Neuronal stem cell (in vitro differentiated cells): ENCODE measurements at regions not wholly inside any gene's neighbourhood (a gene's known extent, or its start where the extent isn't known, plus 50 kb on each side); places are given as distances from the start of the nearest gene placed in this dataset.

Experiments used
- DNase-seq: peaks from one replicate; pipeline ENCODE4 v3.0.0-alpha.2; 2013; ENCODE audit warnings: low spot score
- H2AFZ ChIP-seq: one replicate; pipeline ENCODE4 v1.6.1; 2013; ENCODE audit warnings: mild to moderate bottlenecking, low read length, inconsistent platforms
- H2AK5ac ChIP-seq: 2 replicates; pipeline ENCODE4 v1.6.1; 2013; ENCODE audit warnings: low read depth, mild to moderate bottlenecking, inconsistent platforms, low read length, moderate library complexity, mixed read lengths
- H2BK120ac ChIP-seq: 2 replicates; pipeline ENCODE4 v1.6.1; 2013; ENCODE audit warnings: low read depth, mild to moderate bottlenecking, inconsistent platforms, low read length, moderate library complexity, mixed read lengths
- H2BK12ac ChIP-seq: one replicate; pipeline ENCODE4 v1.6.1; 2013; ENCODE audit warnings: low read length, inconsistent platforms
- H2BK15ac ChIP-seq: 2 replicates; pipeline ENCODE4 v1.6.1; 2013; ENCODE audit warnings: mild to moderate bottlenecking, low read length, inconsistent platforms, mixed read lengths
- H2BK5ac ChIP-seq: one replicate; pipeline ENCODE4 v1.6.1; 2013; ENCODE audit warnings: inconsistent platforms, mild to moderate bottlenecking, low read length, moderate library complexity
- H3K14ac ChIP-seq: one replicate; pipeline ENCODE4 v1.6.1; 2013; ENCODE audit warnings: low read length, inconsistent platforms
- H3K18ac ChIP-seq: 2 replicates; pipeline ENCODE4 v1.6.1; 2013; ENCODE audit warnings: low read length, inconsistent platforms
- H3K23ac ChIP-seq: 2 replicates; pipeline ENCODE4 v1.6.1; 2013; ENCODE audit warnings: low read depth, mild to moderate bottlenecking, mixed read lengths, low read length, inconsistent platforms; ENCODE audit not compliant: poor library complexity
- H3K27ac ChIP-seq: replicated peaks from 3 replicates; pipeline ENCODE4 v1.5.1; 2013; ENCODE audit warnings: low read length, inconsistent platforms
- H3K27me3 ChIP-seq, 3 experiments: 2 replicates each; pipeline ENCODE4 v1.6.1; 2013; ENCODE audit warnings: low read length in 3 of 3, mild to moderate bottlenecking in 2 of 3, inconsistent platforms in 1 of 3, low read depth in 1 of 3, mixed read lengths in 1 of 3, moderate library complexity in 1 of 3; ENCODE audit not compliant: control insufficient read depth in 3 of 3, insufficient read depth in 3 of 3
- H3K36me3 ChIP-seq, 2 donors: replicated peaks in 1 of 2; 2 replicates each; pipeline ENCODE4 v1.6.1; 2013; ENCODE audit warnings: low read length in 2 of 2; ENCODE audit not compliant: control insufficient read depth in 2 of 2, insufficient read depth in 2 of 2
- H3K4ac ChIP-seq: 2 replicates; pipeline ENCODE4 v1.6.1; 2013; ENCODE audit warnings: inconsistent platforms, mild to moderate bottlenecking, low read length, moderate library complexity
- H3K4me1 ChIP-seq, 2 donors: 1 replicate in 1 of 2; 2 replicates in 1 of 2; pipeline ENCODE4 v1.6.1; 2013; ENCODE audit warnings: low read length in 2 of 2, low read depth in 1 of 2; ENCODE audit not compliant: control insufficient read depth in 2 of 2, insufficient read depth in 1 of 2
- H3K4me2 ChIP-seq: one replicate; pipeline ENCODE4 v1.6.1; 2013; ENCODE audit warnings: mild to moderate bottlenecking, low read length, inconsistent platforms; ENCODE audit not compliant: insufficient read depth, poor library complexity, severe bottlenecking
- H3K4me3 ChIP-seq, 2 donors: 2 replicates each; pipeline ENCODE4 v1.5.1; 2013; ENCODE audit warnings: low read length in 2 of 2, mild to moderate bottlenecking in 2 of 2, inconsistent platforms in 1 of 2, moderate library complexity in 1 of 2
- H3K79me1 ChIP-seq: one replicate; pipeline ENCODE4 v1.6.1; 2013; ENCODE audit warnings: low read depth, mild to moderate bottlenecking, inconsistent platforms, low read length, moderate library complexity
- H3K9ac ChIP-seq: one replicate; pipeline ENCODE4 v1.6.1; 2013; ENCODE audit warnings: mild to moderate bottlenecking, low read depth, low read length, inconsistent platforms; ENCODE audit not compliant: poor library complexity
- H3K9me3 ChIP-seq, 2 donors: replicated peaks in 1 of 2; 2 replicates each; pipeline versions ENCODE3 to v1.6.1; 2013; ENCODE audit warnings: low read length in 2 of 2, mild to moderate bottlenecking in 2 of 2, inconsistent platforms in 1 of 2, low read depth in 1 of 2, mixed read lengths in 1 of 2, moderate library complexity in 1 of 2; ENCODE audit not compliant: control insufficient read depth in 2 of 2, insufficient read depth in 1 of 2
- H4K8ac ChIP-seq: one replicate; pipeline ENCODE4 v1.6.1; 2013; ENCODE audit warnings: low read depth, mild to moderate bottlenecking, inconsistent platforms, low read length, moderate library complexity
- H4K91ac ChIP-seq: one replicate; pipeline ENCODE4 v1.6.1; 2013; ENCODE audit warnings: low read length, low read depth, mild to moderate bottlenecking, inconsistent platforms; ENCODE audit not compliant: poor library complexity
- WGBS, 2 donors: extraction: QIAGEN DNeasy Blood & Tissue Kit; methylation state at CpG; one replicate each; pipeline ENCODE4 v1.1.7; 2013; ENCODE audit warnings: missing lambda C conversion rate in 2 of 2, mixed read lengths in 1 of 2; ENCODE audit not compliant: insufficient read length in 2 of 2, insufficient replicate concordance in 1 of 2; ENCODE audit errors: extremely low coverage in 2 of 2; 5-methylcytosine and 5-hydroxymethylcytosine counted together

DNA sequence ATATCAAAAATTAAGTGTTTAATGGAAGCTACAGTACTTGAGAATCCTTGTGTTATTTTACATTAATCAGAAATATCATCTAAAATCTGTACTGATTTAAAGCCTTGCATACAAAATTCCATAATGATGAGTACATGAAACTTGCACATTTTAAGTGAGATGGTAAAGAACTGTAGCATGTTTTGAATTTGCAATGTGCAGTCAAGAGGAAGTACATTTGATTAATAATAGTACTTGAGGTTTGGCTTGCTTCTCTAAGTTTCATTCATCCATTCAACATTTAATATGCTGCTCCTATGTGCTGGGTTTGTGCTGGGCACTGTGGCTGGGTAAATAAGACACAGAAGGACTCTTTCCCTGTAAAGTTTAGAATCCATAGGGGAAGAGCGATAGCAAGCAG is 332.3 kb downstream of the CNTN3 start:
- peaks cover 0 to 1% of the 10 kb centered on the region in 2 donors for H3K36me3 ChIP-seq
- no peak overlapping the region for H2AK5ac ChIP-seq
- H2BK15ac ChIP-seq = no peak overlapping the region
- no peak overlapping the region for H3K27ac ChIP-seq
- no CpG with 5 or more reads among the region's 1 CpG for WGBS, 2 donors
- H2BK5ac ChIP-seq = no peak overlapping the region
- no peak overlapping the region for H4K91ac ChIP-seq
- no peak overlapping the region for H3K9ac ChIP-seq
- no peak overlapping the region for H4K8ac ChIP-seq
- no peak overlapping the region for H3K18ac ChIP-seq
- H3K4me1 ChIP-seq = no peaks in the 10 kb centered on the region
- H3K4ac ChIP-seq = no peak overlapping the region
- no peaks in the 10 kb centered on the region for H3K27me3 ChIP-seq
- no peaks in the 10 kb centered on the region for H3K79me1 ChIP-seq
- no peak overlapping the region for H3K4me3 ChIP-seq
- no peaks in the 10 kb centered on the region for H3K9me3 ChIP-seq
- no peak overlapping the region for H2BK12ac ChIP-seq
- no peak overlapping the region for H3K23ac ChIP-seq
- H2AFZ ChIP-seq = no peak overlapping the region
- no peak overlapping the region for H3K14ac ChIP-seq
- no peak for DNase-seq
- no peak overlapping the region for H3K4me2 ChIP-seq
- no peak overlapping the region for H2BK120ac ChIP-seq

DNA sequence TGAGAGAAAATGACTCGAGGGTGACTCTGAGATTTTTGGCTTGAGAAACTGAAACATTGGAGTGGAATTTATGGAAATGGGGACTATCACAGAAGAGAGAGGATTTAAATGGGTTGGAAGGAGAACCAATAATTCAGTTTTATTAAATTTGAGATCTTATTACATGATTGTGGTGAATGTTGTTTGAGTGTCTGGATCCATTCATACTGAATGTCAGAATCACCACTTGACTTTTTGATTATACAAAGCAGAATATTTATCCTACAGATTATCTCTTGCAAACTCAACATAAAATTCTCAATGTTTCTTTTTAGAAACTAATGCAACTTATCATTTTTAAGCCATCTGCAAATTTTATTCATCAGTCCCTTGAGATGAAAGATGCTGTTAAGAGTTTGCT is 332.8 kb downstream of the CNTN3 start:
- WGBS, 2 donors = no CpG with 5 or more reads among the region's 1 CpG
- H3K36me3 ChIP-seq = peaks cover 0 to under 1% of the 10 kb centered on the region in 2 donors
- no peaks in the 10 kb centered on the region for H3K79me1 ChIP-seq
- no peak overlapping the region for H3K9ac ChIP-seq
- H4K8ac ChIP-seq = no peak overlapping the region
- H3K4ac ChIP-seq = no peak overlapping the region
- H4K91ac ChIP-seq = no peak overlapping the region
- no peak overlapping the region for H2BK12ac ChIP-seq
- no peak overlapping the region for H2AFZ ChIP-seq
- H2AK5ac ChIP-seq = no peak overlapping the region
- H3K4me1 ChIP-seq = no peaks in the 10 kb centered on the region
- no peak overlapping the region for H3K4me2 ChIP-seq
- H3K23ac ChIP-seq = no peak overlapping the region
- no peak overlapping the region for H3K4me3 ChIP-seq
- no peak overlapping the region for H3K18ac ChIP-seq
- H3K27ac ChIP-seq = no peak overlapping the region
- H2BK120ac ChIP-seq = no peak overlapping the region
- H3K9me3 ChIP-seq = no peaks in the 10 kb centered on the region
- no peak overlapping the region for H2BK5ac ChIP-seq
- H2BK15ac ChIP-seq = no peak overlapping the region
- H3K14ac ChIP-seq = no peak overlapping the region
- DNase-seq = no peak
- no peaks in the 10 kb centered on the region for H3K27me3 ChIP-seq

DNA sequence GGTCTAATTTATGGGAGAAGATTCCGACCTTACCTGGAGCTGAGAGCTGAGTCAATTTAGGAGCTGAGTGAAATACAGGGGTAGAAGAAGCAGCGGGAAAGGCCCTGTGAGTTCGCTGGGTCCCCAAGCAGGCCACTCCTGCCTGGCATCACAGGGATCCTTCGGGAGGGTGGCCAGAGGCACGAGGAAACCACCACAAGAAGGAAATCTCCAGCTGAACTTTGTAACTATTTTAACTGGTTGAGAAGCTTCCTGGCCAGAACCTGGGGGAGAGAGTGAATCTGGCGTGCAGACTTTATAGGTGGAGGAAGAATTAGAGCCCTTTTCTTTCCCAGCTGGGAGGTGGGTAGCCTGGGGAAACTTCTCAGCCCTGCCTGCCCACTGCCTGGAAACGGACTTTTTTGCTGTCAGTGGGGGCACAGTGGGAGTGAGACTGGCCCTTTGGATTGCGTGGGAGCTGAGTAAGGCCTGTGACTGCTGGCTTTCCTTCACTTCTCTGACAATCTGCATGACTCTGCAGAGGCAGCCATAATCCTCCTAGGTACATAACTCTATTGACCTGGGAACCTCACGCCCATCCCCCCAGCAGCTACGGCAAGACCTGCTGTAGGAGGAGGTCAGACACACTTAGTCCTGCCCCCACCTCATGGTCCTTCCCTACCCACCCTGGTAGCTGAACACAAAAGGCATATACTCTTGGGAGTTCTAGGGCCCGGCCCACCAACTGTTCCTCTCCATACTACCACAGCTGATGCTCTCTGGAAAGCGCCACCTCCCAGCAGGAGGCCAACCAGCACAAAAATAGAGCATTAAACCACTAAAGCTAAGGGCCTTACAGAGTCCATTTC is 340.7 kb downstream of the CNTN3 start:
- Histone ChIP-seq H2BK12ac (no peak overlapping the region), H3K18ac (peak overlapping the region; percentile 35), H3K9ac (no peak overlapping the region), H2AFZ (peak overlapping the region; percentile 56), H3K4ac (no peak overlapping the region), H3K27ac (no peak overlapping the region), H4K91ac (peak overlapping the region; percentile 81), H3K4me3 (no peak overlapping the region), H3K14ac (no peak overlapping the region), H4K8ac (no peak overlapping the region), H3K4me1 (peaks cover 0 to 3% of the 10 kb centered on the region in 2 donors), H3K36me3 (no peaks in the 10 kb centered on the region), H3K23ac (no peak overlapping the region), H2BK120ac (no peak overlapping the region), H2BK15ac (no peak overlapping the region), H2AK5ac (no peak overlapping the region), H3K27me3 (no peaks in the 10 kb centered on the region), H2BK5ac (no peak overlapping the region), H3K79me1 (no peaks in the 10 kb centered on the region), H3K4me2 (no peak overlapping the region), H3K9me3 (no peaks in the 10 kb centered on the region)
- WGBS, 2 donors = no CpG with 5 or more reads among the region's 12 CpGs
- DNase-seq = no peak

DNA sequence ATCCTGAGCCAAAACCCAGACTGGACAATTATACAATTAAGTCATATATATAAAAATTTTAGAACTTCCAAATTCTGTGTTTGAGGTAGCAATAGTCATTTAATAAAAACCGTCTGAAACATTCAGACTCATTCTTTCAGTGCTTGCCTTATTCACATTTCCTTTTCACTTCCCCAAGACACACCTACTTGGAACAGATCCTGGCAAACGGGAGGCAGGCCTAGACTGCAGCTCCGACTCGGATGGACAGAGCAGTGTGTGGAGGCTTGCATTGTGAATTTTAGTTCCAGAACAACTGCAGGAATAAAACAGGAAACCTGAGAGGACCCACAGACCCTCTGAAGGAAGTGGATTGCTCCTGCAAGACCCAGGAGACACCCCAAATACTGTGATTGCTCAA is 341.4 kb downstream of the CNTN3 start:
- H3K9me3 ChIP-seq = no peaks in the 10 kb centered on the region
- no peaks in the 10 kb centered on the region for H3K79me1 ChIP-seq
- no peak for DNase-seq
- no peak overlapping the region for H3K23ac ChIP-seq
- no peak overlapping the region for H2BK120ac ChIP-seq
- no peak overlapping the region for H2BK12ac ChIP-seq
- H2BK5ac ChIP-seq = no peak overlapping the region
- H3K4me3 ChIP-seq = no peak overlapping the region
- no peak overlapping the region for H3K9ac ChIP-seq
- H3K4ac ChIP-seq = no peak overlapping the region
- H3K18ac ChIP-seq = no peak overlapping the region
- no peak overlapping the region for H4K91ac ChIP-seq
- peaks cover 0 to 3% of the 10 kb centered on the region in 2 donors for H3K4me1 ChIP-seq
- H3K27me3 ChIP-seq = no peaks in the 10 kb centered on the region
- no peak overlapping the region for H3K14ac ChIP-seq
- H3K27ac ChIP-seq = no peak overlapping the region
- no peak overlapping the region for H2AFZ ChIP-seq
- WGBS, 2 donors = no CpG with 5 or more reads among the region's 4 CpGs
- H2BK15ac ChIP-seq = no peak overlapping the region
- no peaks in the 10 kb centered on the region for H3K36me3 ChIP-seq
- no peak overlapping the region for H2AK5ac ChIP-seq
- no peak overlapping the region for H4K8ac ChIP-seq
- no peak overlapping the region for H3K4me2 ChIP-seq
